GM19452 (cell line): ENCODE measurements at regions not wholly inside any gene's neighbourhood (a gene's known extent, or its start where the extent isn't known, plus 50 kb on each side); places are given as distances from the start of the nearest gene placed in this dataset.

Experiments
- ATAC-seq: cut with Tn5 transposase; IDR thresholded peaks from one replicate; pipeline ENCODE4 v1.9.1; 2021; ENCODE audit not compliant: unreplicated experiment

DNA sequence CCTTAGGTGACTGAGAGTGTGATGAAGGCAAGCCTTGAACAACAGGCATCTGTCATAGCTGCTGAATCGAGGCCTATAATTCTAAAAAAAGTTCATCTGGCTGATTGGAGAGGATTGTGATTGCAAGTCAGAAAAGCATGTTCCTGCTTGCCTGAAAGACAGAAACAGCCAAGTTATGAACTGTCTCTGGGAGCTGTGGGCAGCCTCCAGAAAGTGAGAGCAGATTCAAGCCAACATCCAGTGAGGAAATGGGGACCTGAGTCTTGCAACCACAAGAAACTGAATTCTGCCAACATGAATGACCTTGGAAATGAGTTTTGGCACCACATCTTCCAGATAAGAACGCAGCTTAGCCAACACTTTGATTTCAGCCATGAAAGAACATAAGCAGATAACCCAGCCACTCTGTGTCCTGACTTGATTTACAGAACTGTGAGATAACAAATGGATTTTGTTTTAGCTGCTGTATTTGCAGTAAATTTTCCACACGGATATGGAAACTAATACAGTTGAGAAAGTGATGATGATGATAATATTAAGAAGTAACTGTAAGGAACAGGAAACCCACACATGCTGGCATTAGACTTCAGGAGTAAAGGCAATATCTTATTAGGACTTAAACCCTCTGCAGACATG is 240.3 kb upstream of the NDST3 start:
- no peak for ATAC-seq

DNA sequence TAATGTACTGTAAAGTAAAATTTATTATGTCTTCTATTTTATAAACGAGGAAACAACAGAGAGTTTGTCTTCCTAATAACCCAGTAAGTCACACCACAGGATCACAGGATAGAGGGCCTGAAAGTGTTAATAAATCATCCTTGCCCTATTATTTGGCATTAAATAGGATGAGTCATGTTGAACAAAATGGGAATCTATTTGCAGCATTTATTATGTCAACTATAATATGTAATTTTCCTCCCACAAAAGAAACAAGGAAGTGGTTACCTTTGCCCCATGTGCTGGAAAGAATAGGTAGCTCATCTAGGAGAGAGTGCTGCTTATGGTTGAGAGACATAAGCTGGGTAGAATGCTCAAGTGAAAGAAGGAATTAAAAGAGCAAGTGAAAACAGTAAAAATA is 237.6 kb upstream of the NDST3 start:
- no peak for ATAC-seq

DNA sequence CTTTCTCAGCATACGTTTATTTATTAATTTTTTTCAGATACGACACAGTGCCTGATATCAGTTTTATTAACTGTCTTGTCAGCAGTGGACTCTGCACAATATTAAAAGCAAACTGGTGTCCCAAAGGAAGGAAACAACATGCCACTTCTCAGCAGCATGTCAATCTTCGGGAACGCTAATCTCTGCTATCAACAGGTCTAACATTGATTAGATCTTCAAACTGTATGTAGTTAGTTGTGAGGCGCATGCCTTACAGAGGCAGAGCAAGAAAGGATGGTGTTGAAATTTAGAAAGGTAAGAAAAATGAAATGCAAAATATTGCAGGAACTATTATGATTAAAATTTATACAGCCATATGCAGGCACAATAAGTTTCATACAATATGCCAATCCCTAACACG is 233.7 kb upstream of the NDST3 start:
- ATAC-seq, result no peak

DNA sequence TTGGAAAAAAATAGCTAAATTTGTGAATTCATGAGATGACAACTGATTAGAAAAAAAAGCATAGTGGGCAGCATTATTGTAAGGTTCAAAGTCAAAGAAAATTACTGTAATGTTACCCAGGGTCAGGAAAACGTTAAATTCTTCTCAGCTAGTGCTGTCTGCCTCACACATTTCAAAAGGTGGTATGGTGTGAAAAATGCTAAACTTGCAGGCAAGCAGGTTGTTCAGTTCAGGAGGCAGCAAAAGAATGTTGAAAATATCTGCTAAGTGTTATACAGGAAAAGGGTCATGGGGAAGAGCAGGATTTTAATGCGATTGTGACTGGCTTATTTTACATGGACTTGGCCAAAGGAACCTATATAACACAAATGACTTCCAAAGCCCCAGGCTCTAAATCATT is 232.5 kb upstream of the NDST3 start:
- ATAC-seq, result no peak

DNA sequence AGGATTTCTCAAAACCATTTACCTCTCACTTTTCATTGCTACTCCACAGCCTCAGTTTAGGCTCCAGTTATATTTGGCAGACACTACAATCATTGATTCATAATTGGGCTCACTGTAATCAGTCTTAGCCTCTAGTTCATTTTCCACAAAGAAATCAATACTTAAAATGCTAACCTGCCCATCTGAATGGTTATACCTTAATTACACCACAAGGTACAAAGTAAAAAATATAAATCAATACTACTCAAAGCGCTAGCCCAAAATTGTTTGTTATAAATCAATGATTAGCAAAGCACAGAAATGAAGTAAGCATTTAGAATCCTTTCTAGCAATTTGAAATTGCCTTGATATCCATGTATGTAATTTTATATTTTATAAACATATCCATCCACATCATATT is 222.6 kb upstream of the NDST3 start:
- ATAC-seq, result no peak

DNA sequence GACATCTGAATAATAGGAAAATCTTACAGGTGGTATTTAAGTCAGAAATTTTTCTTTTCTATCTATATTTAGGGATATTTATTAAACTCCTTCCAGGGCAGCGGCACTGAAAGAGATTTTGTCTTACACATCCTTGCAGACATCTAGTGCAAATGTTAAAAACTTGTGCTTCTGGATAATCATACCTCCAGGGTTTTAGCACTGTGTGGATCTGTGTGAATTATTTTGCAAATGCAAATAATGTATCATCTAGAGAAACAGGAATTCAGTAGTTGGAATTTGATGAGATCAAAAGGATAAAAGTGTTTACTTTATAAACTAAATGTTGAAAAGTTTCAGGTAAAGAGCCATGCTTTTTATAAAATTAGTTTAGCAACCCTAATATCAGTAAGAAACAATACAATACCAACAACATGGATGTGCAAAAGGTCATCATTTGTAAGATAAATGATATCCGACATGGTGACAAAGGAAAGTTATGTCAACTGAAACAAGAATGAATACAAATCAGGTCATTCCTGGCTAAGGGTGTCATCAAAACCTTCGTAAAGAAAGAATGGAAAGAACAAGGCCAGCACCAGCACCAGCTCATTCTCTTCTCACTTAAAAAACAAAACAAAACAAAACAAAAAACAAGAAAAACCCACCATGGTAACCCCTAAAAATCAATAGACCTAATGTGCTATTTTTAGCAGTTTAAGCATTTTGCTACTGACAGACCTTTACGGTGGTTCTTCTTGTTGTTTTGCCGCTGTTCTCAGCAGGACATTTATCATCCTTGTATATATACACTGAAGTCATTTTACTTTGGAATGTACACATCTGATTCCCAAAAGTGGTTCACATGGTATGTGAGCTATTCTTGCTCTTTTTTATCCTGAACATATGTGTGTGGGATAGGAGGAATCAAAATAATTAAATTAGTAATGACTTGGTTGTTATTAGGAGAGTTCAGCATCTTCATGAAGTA is 219.7 kb upstream of the NDST3 start:
- no peak for ATAC-seq

DNA sequence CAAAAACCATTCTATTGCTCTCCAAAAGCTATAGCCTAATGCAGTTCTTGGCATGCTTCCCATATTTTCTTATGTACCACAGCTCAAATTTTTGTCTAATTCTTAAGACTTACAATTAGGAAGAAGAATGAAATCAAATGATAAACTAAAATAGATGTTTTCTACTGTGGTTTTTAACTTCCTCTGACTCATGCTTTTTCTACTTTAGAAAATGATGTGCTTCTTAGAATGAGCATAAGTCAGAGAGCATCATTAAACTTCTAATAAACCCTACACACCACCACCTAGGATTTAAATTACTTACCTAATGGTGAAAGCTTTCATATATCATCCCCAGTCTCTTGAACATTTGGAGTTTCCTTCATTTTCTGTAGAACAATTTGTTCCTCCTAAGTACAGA is 217.0 kb upstream of the NDST3 start:
- ATAC-seq, result no peak

DNA sequence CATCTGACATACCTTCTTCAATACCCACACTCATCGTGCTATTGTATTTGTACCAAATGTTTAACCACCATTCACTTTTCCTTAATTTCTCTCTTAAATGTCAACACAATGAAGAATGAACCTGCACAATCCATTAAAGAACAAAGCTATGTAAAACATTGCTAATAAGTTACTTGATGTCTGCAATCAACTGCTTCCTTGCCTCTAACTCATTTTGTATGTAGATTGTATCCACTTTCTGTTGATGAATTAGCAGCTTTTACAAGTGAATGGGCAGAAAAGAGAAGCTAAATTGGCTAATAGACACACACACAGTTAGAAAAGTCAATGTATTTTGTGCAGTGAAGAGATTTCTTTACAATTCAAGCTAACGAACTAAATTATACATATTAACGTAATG is 212.5 kb upstream of the NDST3 start:
- no peak for ATAC-seq

DNA sequence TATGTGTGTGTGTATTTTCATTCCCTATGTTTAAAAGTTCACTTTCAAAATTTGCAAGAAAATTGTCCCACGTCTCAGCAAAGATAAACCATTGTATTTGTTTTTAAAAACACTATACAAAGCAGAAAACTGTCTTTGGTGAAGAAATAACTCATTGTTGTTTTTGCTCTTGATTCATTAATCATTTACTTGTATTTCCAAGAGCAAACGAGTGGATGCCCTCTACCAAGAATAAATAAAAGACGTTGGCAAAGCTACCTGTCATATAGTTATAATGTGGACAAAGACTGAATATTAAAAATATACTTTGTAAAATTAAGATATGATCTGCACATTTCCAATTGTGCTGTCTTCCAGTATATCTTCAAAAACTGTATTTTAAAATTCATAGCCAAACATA is 210.9 kb upstream of the NDST3 start:
- ATAC-seq, result no peak

DNA sequence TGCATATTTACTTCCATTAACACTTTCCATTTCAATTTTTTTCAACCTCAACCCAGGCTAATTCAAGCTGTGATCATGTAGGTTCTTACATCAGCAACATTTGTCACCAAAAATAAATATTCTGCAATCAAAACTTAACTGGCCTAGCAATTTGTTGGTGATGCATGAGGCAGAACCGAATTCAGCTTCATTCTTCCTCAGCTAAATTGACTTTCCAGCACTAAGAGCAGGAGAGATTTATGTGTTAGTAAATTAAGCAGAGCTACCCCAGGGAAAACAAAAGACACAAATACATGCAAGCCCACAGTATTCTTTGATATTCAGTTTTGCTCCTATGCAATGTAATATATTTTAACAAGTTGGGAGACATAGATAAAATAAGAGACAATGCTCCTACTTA is 208.7 kb upstream of the NDST3 start:
- no peak for ATAC-seq

DNA sequence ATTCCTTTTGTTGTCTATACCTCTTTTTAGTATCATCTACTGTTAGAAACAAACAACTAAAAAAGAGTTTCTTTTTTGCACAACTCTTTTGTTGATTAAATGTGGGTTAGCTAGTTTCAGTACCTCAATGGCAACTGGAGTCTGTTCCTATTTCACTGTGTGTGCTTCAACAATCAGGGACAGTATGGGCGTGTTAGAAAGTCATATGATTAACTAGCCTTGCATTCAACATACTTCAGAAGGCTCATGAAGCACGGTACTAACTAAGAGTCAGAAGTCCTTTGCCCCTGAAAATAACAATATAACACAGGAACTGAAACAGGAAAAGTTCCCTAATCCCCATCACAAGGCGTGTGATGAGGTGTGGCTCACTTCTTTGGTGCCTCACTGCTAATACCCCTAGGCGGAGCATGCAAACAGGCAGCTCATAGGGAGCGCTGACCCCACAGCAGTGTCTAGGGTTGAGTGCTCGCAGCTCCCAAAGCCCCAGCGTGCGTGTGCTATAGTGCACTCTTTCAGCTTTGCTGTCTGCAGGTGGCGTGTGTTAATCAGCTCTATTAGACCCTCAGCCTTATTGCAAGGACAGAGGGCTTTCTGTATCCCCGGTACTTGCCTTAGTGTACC is 203.1 kb upstream of the NDST3 start:
- ATAC-seq, result no peak

DNA sequence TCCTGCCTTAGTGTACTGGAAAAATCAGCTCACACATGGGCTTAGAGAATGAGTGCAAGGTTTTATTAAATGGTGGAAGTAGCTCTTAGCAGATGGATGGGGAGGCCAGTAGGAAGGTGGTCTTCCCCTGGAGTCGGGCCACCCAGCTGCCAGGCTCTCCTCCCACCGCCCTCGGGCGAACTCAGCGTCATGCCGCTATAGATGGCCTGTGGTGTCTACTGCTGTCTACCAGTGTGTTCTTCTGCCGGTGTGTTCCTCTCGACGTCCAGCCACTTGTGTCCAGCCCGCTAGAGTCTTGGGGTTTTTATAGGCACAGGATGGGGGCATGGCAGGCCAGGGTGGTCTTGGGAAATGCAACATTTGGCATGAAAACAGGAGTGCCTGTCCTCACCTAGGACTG is 198.7 kb upstream of the NDST3 start:
- no peak for ATAC-seq

DNA sequence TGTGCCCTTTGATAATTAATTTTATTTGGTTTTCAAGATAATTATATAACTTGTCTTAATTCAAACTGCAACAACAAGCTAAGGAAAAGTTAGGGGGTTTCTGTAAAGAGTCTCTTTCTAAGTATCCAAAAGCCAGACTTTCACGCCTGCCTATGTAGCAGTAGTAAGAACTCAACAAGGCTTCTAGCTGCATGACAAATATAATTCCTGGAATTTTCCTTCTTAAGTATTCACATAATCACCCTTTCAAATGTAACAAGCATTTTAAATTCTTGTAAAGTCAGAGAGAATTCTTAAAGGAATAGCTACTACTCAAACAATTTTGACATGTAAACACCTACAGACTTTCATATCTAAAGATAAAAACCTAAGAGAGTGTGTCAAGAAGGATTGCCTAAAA is 189.7 kb upstream of the NDST3 start:
- ATAC-seq, result no peak

DNA sequence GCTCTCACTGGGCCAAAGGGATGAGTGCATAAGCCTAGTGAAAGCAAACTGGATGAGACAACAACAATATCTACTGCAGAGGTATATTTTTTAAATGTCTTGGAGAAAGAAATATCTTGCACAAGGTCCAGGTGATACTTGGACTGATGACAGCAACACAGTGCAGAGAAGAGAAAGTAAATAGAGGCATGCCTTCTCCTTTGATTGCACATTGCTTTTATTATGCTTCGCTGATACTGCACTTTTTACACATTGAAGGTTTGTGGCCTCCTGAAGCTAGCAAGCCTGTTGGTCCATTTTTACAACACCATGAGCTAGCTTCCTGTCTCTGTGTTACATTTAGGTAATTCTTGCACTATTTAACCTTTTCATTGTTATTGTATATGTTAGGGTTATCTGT is 189.0 kb upstream of the NDST3 start:
- ATAC-seq, result no peak

DNA sequence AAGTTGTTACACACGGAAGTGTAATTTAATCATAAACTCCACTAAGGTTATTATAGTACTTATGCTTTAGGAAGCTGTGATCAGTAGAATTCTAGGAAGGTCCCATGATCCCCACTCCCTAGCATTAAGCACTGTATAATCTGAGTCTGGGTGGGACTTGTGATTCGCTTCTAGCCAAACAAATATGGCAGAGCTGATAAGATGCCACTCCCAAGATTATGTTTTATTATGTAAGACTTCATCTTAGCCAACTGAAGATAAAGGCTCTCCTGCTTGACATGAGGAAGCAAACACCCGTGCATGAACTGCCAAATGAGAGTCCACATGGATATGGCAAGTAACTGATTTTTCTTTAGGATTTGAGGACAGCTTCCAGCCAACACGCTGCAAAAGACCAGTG is 186.4 kb upstream of the NDST3 start:
- ATAC-seq, result no peak

DNA sequence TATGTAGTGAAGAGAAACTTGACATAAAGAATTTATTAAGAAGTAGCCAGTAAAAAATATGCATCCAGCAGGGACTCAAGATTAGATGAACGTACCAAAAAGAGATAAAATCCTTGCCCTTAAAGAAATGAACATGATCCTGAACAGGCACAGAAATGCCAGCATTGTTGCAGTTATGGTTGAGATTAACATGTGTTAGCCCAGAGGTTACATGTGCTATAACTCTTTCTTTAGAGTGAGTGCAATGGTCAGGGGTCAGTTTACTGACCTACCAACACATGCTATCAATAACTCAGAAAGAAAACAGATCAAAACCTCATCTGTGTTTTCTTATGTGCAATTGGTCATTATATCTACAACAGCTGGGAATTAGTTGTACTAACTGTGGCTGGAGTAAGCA is 166.1 kb upstream of the NDST3 start:
- no peak for ATAC-seq

DNA sequence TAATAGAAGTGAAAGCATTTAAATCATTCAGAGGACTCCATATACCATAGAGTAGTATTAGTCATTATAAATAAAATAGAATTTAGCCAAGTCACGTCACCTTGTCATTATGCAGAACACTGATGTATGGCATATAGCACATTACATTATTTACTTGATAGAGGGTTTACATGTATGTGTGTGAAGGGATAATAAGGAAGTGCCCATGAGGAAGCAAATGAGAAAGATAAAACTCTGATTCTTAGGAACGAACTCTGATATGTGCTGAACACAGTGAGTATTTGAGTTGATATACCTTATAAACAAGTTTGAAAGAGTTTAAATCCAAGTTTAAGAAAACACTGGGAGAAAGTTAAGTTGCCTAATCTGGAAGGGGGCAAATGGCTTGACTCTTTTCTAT is 160.5 kb upstream of the NDST3 start:
- no peak for ATAC-seq

DNA sequence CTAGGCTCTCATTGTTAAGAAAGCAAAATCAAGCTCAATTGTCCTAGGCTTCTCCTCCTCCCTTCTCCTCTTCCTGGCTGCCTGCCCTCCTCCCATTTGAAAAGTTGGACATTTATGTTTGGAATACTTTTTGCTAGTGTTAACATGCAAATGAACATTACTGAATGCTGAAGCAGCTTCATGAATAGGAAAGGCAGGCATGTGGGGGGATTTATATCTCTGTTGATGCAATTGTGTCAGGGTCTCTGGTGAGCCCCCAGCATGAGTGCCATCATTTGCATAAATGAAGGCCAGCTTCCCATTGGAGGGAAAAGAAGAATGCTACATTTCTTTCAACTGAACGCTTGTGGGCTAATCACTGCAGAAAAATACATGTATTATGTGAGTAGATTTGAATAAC is 160.1 kb upstream of the NDST3 start:
- no peak for ATAC-seq

DNA sequence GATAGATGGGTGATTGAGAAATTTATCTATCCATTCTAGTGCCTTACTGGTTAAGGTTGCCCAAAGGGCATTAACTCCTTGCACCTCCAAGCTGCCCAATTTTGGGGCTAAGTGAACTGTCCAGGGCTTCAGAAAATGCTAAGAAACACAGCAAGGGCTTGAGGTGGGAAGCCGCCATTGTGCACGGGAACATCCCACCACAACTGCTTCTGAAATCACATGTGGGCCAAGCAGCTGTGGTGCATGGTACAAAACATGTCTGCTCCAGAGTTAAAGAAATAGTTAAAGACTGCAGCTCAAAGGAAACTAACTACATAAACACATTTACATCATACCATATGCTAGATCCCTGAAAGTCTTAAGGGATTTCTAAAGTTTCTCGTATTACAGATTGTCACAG is 144.3 kb upstream of the NDST3 start:
- ATAC-seq, result no peak

DNA sequence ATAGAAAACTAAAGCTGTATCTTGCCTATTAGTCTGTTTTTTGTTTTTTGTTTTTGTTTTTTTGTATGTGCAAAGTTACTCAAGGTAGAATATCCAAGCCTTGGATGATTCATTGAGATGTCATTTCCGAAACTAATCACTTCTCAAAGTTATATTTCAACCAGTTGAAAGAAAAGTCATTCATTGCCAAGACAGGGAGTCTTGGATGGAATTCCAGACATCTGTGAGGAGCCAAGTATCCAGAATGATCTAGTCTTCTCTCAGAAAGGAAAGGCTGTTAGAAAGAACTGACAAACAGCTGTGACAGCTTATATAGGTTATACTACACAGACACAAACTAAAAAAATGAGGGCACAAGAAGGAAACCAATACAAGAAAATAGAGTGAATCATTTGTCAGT is 141.1 kb upstream of the NDST3 start:
- no peak for ATAC-seq

DNA sequence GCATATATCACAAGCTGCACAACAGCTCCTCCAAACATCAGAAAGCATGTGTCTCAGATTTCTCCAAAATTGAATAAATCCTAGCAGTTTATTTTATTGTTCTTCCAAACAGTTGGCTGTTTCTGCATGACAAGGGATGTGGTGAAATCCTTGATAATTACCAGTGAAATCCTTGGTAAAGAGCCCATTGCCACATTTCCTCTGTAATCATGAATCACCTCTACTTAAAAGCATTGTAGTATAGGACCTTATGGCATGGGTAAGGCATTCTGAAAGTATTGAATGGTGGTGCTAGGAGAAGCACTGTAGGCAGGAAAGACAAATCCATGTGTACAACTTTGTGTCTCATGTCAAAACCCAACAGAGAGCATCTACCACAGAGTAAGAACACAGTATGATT is 135.8 kb upstream of the NDST3 start:
- no peak for ATAC-seq

DNA sequence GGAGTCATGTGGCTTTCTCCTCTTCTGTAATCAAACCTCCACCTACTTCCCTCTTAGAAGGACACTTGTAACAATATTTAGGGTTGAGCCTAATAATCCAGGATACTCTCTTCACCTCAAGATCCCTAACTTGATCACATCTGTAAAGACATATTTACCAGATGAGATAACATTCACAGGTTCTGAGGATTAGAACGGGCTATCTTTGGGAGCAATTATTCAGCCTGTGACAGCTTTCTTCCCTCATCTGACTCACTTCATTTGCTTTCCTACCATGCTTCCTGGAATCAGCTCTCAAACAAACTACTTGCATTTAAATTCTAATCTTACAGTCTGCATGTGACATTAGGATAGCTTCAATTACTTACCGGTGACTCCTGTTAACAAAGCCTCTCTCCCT is 133.5 kb upstream of the NDST3 start:
- ATAC-seq, result no peak
